Right atrium auricular region (tissue), 2 donors: ENCODE measurements at regions not wholly inside any gene's neighbourhood (a gene's known extent, or its start where the extent isn't known, plus 50 kb on each side); places are given as distances from the start of the nearest gene placed in this dataset.
"Not testable (repeated sequence)": the region's sequence is repeated elsewhere in the genome, so short reads cannot be mapped to it uniquely, and the experiment has no call there.

Source experiments
- DNase-seq: peaks from one replicate; pipeline ENCODE4 v3.0.0-alpha.2; 2019; ENCODE audit warnings: low spot score
- H3K27ac ChIP-seq, 2 donors: fragments of 200-600 bp; sonication (generic); 1 replicate in 1 of 2; 2 replicates in 1 of 2; pipeline ENCODE4 v1.5.1; 2016 to 2019
- H3K27me3 ChIP-seq, 2 donors: fragments of 200-600 bp; sonication (generic); one replicate each; pipeline versions ENCODE4 v1.5.1 to v1.6.0; 2017 to 2019
- H3K36me3 ChIP-seq: fragments of 200-600 bp; sonication (generic); one replicate; pipeline ENCODE4 v1.5.1; 2016
- H3K4me1 ChIP-seq, 2 donors: fragments of 200-600 bp; sonication (generic); one replicate each; pipeline versions ENCODE4 v1.5.1 to v1.6.0; 2017 to 2019
- H3K4me3 ChIP-seq, 2 donors: fragments of 200-600 bp; sonication (generic); 1 replicate in 1 of 2; 2 replicates in 1 of 2; pipeline ENCODE4 v1.5.1; 2017 to 2019; ENCODE audit warnings: mild to moderate bottlenecking in 1 of 2, moderate library complexity in 1 of 2
- H3K9me3 ChIP-seq, 2 donors: fragments of 200-600 bp; sonication (generic); one replicate each; pipeline ENCODE4 v1.5.1; 2019
- TF ChIP-seq, protein P1 (sequence below), 2 donors: fragments of 200-600 bp; sonication (generic); IDR thresholded peaks; one replicate each; pipeline ENCODE4 v1.5.1; 2019; ENCODE audit warnings: antibody characterized with exemption in 2 of 2

DNA sequence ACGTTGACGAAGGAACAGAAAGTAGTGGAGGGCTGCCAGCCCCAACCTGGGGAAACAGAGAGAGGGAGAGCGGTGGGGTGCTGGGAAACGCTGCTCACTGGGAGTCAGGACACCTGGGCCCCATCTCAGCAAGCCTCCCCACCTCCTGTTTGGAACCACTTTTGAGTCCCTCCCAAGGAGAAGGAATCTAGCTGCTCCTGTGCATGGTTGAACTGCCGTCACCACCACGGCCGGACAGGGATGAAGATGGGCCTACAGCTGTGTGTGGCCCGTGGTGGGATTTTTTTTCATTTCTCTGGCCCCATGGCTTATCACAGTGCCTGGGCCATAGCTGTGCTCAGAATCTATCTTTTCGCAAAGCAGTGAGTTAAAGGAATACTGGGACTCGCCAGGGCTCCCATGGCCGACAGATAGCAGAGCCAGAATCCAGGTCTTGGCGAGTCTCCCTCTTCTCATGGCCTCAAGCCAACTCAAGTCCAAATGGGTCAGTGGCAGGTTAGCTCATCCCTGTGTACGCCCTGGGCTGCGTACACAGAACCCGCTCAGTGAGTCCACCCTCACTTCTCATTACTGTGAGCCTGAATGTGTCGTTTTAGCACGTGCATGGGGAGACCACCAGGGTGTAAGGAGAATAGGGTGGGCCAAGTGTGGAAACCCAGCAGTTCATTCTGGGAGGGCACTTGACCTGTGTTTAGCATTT, 271.2 kb downstream of the FAM43A start:
- Histone ChIP-seq H3K4me1 (peaks cover 0 to 16% of the 10 kb centered on the region in 2 donors), H3K27ac (no peak overlapping the region), H3K4me3 (no peak overlapping the region), H3K36me3 (no peaks in the 10 kb centered on the region), H3K9me3 (no peaks in the 10 kb centered on the region), H3K27me3 (no peaks in the 10 kb centered on the region)
- DNase-seq, result no peak
- TF ChIP-seq, protein P1, sequence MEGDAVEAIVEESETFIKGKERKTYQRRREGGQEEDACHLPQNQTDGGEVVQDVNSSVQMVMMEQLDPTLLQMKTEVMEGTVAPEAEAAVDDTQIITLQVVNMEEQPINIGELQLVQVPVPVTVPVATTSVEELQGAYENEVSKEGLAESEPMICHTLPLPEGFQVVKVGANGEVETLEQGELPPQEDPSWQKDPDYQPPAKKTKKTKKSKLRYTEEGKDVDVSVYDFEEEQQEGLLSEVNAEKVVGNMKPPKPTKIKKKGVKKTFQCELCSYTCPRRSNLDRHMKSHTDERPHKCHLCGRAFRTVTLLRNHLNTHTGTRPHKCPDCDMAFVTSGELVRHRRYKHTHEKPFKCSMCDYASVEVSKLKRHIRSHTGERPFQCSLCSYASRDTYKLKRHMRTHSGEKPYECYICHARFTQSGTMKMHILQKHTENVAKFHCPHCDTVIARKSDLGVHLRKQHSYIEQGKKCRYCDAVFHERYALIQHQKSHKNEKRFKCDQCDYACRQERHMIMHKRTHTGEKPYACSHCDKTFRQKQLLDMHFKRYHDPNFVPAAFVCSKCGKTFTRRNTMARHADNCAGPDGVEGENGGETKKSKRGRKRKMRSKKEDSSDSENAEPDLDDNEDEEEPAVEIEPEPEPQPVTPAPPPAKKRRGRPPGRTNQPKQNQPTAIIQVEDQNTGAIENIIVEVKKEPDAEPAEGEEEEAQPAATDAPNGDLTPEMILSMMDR (IDR thresholded peaks at IDR 0.05), result no peak

DNA sequence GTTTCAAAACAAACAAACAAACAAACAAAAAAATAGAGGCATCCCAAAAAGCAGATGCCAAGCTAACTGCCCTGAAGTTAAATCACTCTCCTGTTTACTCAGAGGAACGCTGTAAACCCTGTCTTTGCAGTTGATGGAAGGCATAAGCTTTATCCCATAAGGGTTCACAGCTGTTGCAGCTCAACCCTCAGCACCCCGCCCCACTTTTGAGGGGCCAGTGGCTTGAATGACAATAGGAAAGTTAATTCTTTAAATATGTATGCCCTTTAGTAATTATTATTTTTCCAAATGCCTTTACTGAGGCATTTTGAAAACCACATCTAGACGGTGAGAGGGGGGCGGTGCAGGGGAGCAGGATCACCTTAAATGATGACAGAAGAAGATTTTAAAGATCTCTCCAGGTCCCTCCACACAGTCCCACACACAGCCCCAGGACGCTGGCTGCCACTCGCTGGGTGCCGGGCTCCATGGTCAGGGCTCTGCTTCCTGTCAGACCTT, 272.1 kb downstream of the FAM43A start:
- Histone ChIP-seq H3K9me3 (no peaks in the 10 kb centered on the region), H3K27me3 (no peaks in the 10 kb centered on the region), H3K4me1 (peaks cover 0 to 12% of the 10 kb centered on the region in 2 donors), H3K27ac (no peak overlapping the region), H3K36me3 (no peaks in the 10 kb centered on the region), H3K4me3 (no peak overlapping the region)
- DNase-seq, result no peak
- TF ChIP-seq, protein P1 (IDR thresholded peaks at IDR 0.05), result no peak

DNA sequence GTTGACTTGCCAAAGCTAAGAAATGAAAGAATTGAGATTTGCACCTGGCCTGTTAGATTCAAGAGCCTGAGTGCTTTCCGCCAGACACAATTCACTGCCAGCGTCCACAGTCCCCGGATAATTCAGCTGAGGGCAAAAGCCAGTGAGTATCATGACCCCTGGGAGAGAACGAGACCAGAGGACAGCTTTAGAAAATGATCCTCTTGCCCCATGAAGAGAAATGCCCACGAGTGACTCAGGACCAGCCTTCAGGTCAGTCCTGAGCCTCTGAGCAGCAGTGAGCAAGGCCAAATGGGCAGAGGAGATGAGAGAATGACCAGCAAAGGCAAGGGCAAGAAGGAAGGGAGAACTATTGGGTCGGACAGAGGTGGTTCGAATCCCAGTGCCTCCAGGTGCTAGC, 273.5 kb downstream of the FAM43A start:
- H3K9me3 ChIP-seq, result no peaks in the 10 kb centered on the region
- H3K4me1 ChIP-seq, result no peaks in the 10 kb centered on the region
- no peak overlapping the region for H3K4me3 ChIP-seq
- H3K27ac ChIP-seq, result no peak overlapping the region
- no peak for DNase-seq
- H3K27me3 ChIP-seq, result no peaks in the 10 kb centered on the region
- TF ChIP-seq, protein P1 (IDR thresholded peaks at IDR 0.05), result no peak
- H3K36me3 ChIP-seq, result no peaks in the 10 kb centered on the region

DNA sequence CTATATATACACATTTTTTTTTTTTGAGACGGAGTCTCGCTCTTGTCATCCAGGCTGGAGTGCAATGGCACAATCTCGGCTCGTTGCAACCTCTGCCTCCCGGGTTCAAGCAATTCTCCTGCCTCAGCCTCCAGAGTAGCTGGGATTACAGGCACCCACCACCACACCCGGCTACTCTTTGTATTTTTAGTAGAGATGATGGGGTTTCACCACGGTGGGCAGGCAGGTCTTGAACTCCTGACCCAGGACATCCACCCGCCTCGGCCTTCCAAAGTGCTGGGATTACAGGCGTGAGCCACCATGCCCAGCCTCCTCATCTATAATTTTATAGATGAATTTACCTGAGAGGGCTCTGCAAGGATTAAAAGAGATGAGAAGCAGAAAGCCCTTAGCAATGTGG, 274.0 kb downstream of the FAM43A start:
- H3K36me3 ChIP-seq, H3K9me3 ChIP-seq, H3K4me1 ChIP-seq, H3K27me3 ChIP-seq, H3K4me3 ChIP-seq, DNase-seq, H3K27ac ChIP-seq: not testable (repeated sequence)

DNA sequence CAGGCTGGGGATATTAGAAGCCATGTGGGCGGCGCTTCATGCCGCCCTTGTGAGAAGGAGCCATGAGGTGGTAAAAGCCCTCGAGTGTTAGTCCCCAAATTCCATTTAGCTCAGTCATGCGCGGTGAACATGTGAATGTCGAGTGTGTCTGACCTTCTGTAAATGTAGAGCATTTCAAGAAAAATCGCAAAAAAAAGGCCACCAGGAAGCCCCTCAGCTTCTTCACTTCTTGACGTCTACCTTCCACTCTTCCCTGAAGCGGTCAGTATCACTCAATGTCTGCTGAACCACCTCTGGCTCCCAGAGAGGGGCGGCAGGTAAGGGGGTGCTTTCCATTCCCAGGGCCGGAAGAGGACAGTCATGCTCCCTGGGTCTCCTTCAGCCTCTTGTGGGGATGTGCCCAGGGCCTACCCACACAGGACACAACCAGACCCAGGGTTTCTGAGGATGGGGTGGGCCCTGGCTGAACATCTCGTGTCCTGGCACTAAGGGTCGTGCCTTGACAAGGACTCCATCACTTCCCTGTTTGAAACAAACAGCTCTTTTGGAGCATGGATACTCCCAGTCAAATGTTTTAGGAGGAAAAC, 274.9 kb downstream of the FAM43A start:
- H3K27ac ChIP-seq, result no peak overlapping the region
- no peak overlapping the region for H3K4me3 ChIP-seq
- no peaks in the 10 kb centered on the region for H3K27me3 ChIP-seq
- no peaks in the 10 kb centered on the region for H3K36me3 ChIP-seq
- TF ChIP-seq, protein P1 (IDR thresholded peaks at IDR 0.05), result no peak
- H3K9me3 ChIP-seq, result no peaks in the 10 kb centered on the region
- H3K4me1 ChIP-seq, result no peaks in the 10 kb centered on the region
- DNase-seq, result no peak

DNA sequence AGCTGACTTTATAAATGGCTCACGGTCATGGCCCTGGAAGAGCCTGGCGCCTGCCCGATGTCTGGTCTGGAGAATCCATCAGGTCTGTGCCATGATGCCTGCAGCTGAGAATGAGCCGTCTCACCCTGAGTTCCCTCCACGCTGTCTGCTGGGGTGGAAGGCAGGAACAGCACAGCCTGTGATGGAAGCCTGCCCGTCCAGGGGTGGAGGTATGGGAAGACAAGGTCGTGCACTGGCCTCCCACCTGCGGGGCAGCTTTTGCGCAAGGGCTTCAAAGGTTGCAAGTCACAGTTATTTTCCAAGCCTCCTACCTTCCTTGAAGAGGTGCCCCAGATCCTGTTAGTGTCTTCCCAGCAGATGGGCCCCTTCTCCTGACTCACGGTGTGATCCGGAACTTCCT, 275.5 kb downstream of the FAM43A start:
- Histone ChIP-seq H3K27ac (no peak overlapping the region), H3K27me3 (no peaks in the 10 kb centered on the region), H3K4me3 (no peak overlapping the region), H3K4me1 (no peaks in the 10 kb centered on the region), H3K36me3 (no peaks in the 10 kb centered on the region), H3K9me3 (no peaks in the 10 kb centered on the region)
- TF ChIP-seq, protein P1 (IDR thresholded peaks at IDR 0.05), result no peak
- DNase-seq, result no peak
